ENCODE measurements at regions not wholly inside any gene's neighbourhood (a gene's known extent, or its start where the extent isn't known, plus 50 kb on each side); places are given as distances from the start of the nearest gene placed in this dataset.
"Not testable (repeated sequence)": the region's sequence is repeated elsewhere in the genome, so short reads cannot be mapped to it uniquely, and the experiment has no call there.

- not testable (repeated sequence) for DNase-seq
These were observed 51.7 kb upstream of the PAXBP1 start for GRCh38 chr21:32823296-32823695.

- no peak for DNase-seq
These were observed 53.4 kb upstream of the PAXBP1 start for GRCh38 chr21:32824950-32825349.

DNA sequence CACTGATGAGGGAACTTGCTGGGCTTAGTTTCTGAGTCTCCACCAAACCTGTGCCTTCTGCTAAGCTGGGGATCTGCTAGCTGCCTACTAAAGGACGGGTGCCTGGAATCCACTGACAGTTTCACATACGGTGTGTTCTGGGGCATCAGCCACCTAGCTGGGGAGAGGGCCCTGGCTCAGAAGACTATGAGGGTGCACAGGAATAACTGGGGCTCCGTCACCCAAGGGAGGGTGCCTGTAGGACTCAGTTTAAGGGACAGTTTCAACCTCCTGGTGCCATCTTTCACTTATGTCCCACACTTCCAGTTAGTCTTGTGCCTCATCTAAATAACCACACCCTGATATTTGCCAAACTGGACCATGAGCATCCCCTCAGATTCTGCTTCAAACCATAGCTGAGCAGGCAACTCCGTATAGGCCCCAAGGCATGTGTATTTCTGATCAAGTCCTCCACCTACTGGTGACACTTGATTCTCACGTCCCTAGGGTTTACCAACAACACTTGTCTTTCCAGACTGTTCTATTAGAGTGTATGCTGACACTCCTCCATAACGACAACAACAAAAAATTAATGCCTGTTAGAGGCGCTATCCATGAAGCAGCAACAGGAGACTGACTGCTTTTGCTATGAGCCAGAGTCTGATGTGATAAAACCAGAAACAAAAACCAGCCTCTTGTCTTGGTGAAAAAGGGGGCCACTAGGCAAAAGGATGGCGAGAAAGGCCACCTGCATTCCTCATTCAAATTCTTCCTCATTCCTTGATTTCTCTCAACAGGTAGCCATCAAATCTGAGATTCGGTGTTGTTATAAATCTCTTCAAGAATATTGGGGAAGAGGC, 55.0 kb upstream of the PAXBP1 start:
- DNase-seq, result peak; percentile 52

DNA sequence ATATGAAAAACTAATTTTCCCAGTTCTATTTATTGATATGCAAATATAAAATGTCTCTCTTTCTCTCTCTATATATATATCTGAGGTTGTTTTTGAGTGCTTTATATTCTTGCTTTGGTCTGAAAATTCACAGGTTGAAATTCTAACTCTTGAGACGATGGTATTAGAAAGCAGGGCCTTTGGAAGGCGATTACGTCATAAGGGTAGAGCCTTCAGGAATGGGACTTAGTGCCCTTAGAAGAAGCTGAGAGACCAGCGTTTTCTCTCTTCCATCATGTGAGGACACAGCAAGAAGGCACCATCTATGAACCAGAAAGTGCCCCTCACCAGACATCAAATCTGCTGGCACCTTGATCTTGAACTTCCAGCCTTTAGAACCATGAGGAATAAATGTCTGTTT, 57.4 kb upstream of the PAXBP1 start:
- no peak for DNase-seq

DNA sequence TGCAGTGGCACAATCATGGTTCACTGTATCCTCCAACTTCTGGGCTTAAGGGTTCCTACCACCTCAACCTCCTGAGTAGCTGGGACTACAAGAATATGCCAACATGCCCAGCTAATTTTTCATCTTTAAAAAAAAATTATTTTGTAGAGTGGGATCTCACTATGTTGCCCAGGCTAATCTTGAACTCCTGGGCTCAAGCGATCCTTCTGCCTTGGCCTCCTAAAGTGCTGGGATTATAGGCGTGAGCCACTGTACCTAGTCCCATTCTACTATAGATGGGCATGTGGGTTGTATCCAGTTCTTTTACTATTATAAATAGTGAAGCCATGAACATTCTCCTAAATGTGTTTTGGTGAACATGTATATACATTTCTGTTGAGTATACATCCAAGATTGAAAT, 57.9 kb upstream of the PAXBP1 start:
- no peak for DNase-seq

- DNase-seq, result not testable (repeated sequence)
These were observed 60.2 kb upstream of the PAXBP1 start for GRCh38 chr21:32831779-32832178.

DNA sequence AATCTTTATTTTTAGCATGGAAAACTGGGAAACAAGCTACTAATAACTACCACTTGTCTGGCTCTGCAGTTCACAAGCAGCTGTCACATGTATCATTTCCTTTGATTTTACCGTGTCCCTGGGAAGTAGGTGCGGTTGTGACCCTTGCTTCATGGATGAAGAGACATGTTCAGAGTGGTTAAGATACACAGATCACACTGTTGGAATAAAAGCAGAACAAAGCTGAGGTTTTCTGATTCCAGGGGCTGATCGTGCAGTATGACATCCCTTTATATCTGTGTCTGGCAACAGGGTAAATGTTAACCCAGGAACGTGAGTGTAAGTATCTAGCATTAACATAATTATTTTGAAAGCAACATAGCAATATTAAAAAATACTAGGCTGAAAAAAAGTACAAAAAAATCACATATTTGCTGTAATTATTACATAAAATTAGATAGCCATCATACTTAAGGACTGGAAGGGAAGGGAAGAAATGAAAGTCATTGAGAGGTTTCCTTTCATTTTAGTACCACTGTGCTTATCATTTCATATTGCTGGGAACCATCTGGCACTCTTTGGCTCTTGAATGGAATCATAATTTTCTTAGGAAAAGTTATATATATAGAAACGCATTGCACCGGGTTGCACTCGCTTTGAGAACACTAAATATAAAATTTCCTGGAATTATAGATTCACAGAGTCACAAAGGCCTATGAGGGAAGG, 62.8 kb upstream of the PAXBP1 start:
- DNase-seq, result no peak

DNA sequence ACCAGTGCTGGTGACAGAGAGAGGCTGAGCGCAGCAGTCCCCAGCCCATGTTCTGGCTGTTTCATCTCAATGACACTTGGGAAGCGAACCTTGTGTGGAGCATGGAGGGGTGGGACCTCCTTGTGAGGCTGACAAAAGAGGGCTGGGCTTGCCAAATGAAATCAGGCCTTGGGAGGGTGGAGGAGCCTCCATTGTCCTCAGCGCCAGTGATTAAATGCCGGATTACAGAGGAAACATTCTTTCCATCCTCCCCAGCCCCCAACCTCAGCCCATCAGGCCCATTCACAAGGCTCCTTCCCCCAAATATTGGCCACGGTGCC, 63.3 kb upstream of the PAXBP1 start:
- no peak for DNase-seq

GRCh38 chr21:32842146-32842545, 70.6 kb upstream of the PAXBP1 start:
- no peak for DNase-seq

- DNase-seq, result no peak
These were observed 72.0 kb upstream of the PAXBP1 start for GRCh38 chr21:32843561-32843960.

DNA sequence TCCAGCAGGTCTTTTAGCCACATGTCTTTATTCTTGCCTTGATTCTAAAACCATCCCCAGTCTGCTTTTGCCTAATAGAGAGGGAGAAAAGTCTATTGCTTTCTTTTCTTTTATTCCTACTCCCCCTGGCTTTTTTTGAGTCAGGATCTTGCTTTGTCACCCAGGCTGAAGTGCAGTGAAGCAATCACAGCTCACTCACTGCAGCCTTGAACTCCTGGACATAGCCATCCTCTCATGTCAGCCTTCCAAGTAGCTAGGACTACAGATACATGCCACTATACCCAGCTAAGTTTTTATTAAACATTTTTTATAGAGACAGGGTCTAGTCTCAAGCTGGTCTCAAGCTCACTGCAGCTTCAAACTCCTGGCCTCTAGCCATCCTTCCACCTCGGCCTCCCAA, 72.5 kb upstream of the PAXBP1 start:
- no peak for DNase-seq

- peak; percentile 66 for DNase-seq
These were observed 73.3 kb upstream of the PAXBP1 start for GRCh38 chr21:32844653-32845436.

- no peak for DNase-seq
These were observed 87.1 kb upstream of the PAXBP1 start for GRCh38 chr21:32858628-32859027.

DNA sequence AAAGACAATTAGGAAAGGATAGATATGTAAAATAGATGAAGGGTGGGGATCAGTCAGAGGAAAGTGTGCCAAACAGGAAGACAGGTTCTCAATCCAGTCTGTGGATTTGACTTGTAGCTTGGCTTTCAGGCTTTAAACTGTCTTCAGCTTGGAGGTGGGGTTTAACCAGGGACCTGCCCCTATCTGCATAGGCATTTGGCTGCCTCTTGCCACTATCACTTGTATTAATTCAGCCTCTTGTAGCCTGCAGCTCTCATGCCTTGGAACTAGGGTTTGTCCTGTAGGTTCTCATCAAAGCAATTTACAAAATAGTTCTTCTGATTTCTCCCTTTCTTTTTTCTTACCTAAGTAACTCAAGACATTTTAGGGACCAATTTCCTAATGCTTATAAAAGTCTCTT, 88.8 kb upstream of the PAXBP1 start:
- DNase-seq, result no peak

GRCh38 chr21:32861866-32862265, 90.3 kb upstream of the PAXBP1 start:
- DNase-seq, result no peak

- DNase-seq, result no peak
These were observed 96.0 kb upstream of the PAXBP1 start for GRCh38 chr21:32867597-32867996.

- no peak for DNase-seq
These were observed 97.3 kb upstream of the PAXBP1 start for GRCh38 chr21:32868631-32869454.

DNA sequence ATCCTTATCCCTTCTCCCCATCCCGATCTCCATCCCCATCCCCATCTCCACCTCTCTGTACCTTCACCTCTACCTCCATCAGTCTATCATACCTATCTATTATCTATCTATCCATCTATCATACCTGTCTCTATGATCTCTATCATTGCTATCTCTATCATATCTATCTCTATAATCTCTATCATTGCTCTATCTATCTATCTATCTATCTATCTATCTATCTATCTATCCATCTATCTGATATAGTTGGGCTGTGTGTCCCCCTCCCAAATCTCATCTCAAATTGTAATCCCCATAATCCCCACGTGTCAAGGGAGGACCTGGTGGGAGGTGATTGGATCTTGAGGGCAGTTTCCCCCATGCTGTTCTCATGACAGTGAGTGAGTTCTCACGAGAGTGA, 97.9 kb upstream of the PAXBP1 start:
- no peak for DNase-seq

GRCh38 chr21:32876426-32876825, 104.9 kb upstream of the PAXBP1 start:
- no peak for DNase-seq

DNA sequence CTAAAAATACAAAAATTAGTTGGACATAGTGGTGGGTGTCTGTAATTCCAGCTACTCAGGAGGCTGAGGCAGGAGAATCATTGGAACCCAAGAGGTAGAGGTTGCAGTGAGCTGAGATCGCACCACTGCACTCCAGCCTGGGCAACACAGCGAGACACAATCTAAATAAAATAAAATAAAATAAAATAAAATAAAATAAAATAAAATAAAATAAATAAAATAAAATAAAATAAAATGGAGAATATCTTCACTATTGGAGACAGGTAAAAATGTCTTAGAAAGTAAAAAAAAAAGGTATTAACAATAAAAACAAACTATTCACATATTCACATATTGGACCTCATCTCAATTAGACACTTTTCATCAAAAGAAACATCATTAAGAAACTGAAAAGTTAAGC, 106.3 kb upstream of the PAXBP1 start:
- DNase-seq, result not testable (repeated sequence)

GRCh38 chr21:32878661-32879060, 107.1 kb upstream of the PAXBP1 start:
- DNase-seq, result no peak

DNA sequence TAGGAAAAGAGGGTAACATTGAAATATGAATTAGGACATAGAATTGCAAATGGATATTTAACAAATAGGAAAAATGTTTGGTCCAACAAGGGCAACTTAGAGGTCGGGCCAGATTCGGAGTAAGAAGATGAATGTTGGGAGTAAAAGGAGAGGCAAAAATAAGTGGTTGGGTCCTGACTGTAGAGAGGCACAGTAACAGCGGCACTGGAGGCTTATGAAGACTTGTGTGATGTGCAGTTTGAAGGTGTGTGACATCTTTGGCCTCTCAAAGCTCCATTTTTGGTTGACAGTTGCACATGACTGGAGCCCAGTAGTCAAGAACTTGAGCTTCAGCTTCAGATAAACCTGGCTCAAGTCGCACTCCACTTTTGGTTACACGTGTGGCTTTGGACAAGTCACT, 109.9 kb upstream of the PAXBP1 start:
- no peak for DNase-seq

DNA sequence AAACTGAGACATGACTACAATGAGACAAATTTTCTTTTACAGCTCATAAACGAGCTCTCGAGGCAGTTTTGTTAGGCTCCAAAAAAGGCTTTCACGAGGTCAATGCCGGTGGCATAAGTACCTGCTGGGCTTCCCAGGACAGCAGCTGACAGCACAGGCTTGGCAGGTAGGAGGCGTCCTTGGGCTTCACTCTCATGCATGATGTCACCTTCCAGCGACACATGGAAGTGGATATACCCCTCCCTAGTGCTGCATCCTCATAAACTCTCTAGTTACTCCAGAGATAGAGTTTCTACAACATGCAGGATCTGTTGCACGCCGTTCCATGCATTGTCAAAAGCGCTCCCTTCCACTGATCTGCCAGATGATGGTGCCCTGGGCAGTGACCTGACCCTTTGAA, 112.5 kb upstream of the PAXBP1 start:
- DNase-seq, result no peak
